SK-N-SH treated with all-trans-retinoic acid at 6 μM for 48 hours (cell line): ENCODE measurements at regions not wholly inside any gene's neighbourhood (a gene's known extent, or its start where the extent isn't known, plus 50 kb on each side); places are given as distances from the start of the nearest gene placed in this dataset.

Experiments used
- ARNTL ChIP-seq: fragments of 450-650 bp; formaldehyde crosslinking; IDR thresholded peaks from 2 replicates; pipeline ENCODE4 v1.5.0; 2020; ENCODE audit warnings: low read depth, mild to moderate bottlenecking, moderate library complexity, borderline replicate concordance
- BACH2 ChIP-seq: fragments of 250-450 bp; sonication (Bioruptor Pico); IDR thresholded peaks from 2 replicates; pipeline ENCODE4 v1.9.0; 2021; ENCODE audit warnings: mild to moderate bottlenecking, borderline replicate concordance
- PATZ1 ChIP-seq: fragments of 250-450 bp; sonication (Bioruptor Pico); IDR thresholded peaks from 2 replicates; pipeline ENCODE4 v1.8.0; 2020; ENCODE audit warnings: mild to moderate bottlenecking, moderate library complexity, borderline replicate concordance
- PPARA ChIP-seq: fragments of 250-450 bp; sonication (Bioruptor Pico); IDR thresholded peaks from 2 replicates; pipeline ENCODE4 v1.5.0; 2020; ENCODE audit warnings: mild to moderate bottlenecking, borderline replicate concordance
- TCF4 ChIP-seq: fragments of 250-450 bp; sonication (Bioruptor Pico); IDR thresholded peaks from 2 replicates; pipeline ENCODE4 v1.8.0; 2021; ENCODE audit warnings: mild to moderate bottlenecking, moderate library complexity, borderline replicate concordance
- TOX ChIP-seq: fragments of 250-450 bp; sonication (Bioruptor Pico); IDR thresholded peaks from 2 replicates; pipeline ENCODE4 v1.8.0; 2021; ENCODE audit warnings: mild to moderate bottlenecking, moderate library complexity, borderline replicate concordance
- TSHZ2 ChIP-seq: fragments of 250-450 bp; sonication (Bioruptor Pico); IDR thresholded peaks from 2 replicates; pipeline ENCODE4 v1.5.0; 2020; ENCODE audit warnings: mild to moderate bottlenecking, moderate library complexity
- ZFP30 ChIP-seq: fragments of 450-650 bp; formaldehyde crosslinking; IDR thresholded peaks from 2 replicates; pipeline ENCODE4 v1.5.0; 2022; ENCODE audit warnings: mild to moderate bottlenecking, moderate library complexity
- ZNF8 ChIP-seq: fragments of 450-650 bp; formaldehyde crosslinking; IDR thresholded peaks from 2 replicates; pipeline ENCODE4 v1.5.0; 2020; ENCODE audit warnings: mild to moderate bottlenecking, moderate library complexity
- TF ChIP-seq, protein P1 (sequence below): fragments of 250-450 bp; sonication (Bioruptor Pico); IDR thresholded peaks from 2 replicates; pipeline ENCODE4 v1.8.0; 2021; ENCODE audit warnings: low read depth, mild to moderate bottlenecking, moderate library complexity, borderline replicate concordance

DNA sequence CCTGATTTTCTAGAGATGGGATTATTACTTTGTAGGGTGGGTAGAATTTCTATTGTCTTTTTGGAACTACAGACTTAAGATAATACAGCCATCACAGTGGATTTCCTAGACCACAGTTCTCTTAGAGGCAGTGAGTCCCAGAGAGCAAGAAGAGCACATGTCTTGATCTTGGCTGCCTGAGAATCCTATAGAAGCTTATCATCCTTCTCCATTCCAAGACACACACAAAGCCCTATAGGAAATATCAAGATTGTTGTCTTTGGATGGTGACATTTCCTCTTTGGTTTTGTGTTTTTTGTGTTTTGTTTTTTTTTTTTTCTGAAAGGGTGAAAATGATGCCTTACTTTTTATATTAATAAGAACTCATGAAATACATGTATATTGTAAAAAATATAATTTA is 143.1 kb downstream of the AHR start:
- TF ChIP-seq TSHZ2 (CRISPR knock-in tag) (no peak), PATZ1 (CRISPR knock-in tag) (no peak), BACH2 (CRISPR knock-in tag) (no peak), TCF4 (CRISPR knock-in tag) (no peak), TOX (no peak), ARNTL (CRISPR knock-in tag) (no peak), ZNF8 (CRISPR knock-in tag) (no peak), PPARA (CRISPR knock-in tag) (no peak), ZFP30 (no peak)
- TF ChIP-seq, protein P1, sequence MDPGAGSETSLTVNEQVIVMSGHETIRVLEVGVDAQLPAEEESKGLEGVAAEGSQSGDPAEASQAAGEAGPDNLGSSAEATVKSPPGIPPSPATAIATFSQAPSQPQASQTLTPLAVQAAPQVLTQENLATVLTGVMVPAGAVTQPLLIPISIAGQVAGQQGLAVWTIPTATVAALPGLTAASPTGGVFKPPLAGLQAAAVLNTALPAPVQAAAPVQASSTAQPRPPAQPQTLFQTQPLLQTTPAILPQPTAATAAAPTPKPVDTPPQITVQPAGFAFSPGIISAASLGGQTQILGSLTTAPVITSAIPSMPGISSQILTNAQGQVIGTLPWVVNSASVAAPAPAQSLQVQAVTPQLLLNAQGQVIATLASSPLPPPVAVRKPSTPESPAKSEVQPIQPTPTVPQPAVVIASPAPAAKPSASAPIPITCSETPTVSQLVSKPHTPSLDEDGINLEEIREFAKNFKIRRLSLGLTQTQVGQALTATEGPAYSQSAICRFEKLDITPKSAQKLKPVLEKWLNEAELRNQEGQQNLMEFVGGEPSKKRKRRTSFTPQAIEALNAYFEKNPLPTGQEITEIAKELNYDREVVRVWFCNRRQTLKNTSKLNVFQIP (CRISPR knock-in tag): no peak
